Cardiac muscle cell (in vitro differentiated cells and primary cell): ENCODE measurements at regions not wholly inside any gene's neighbourhood (a gene's known extent, or its start where the extent isn't known, plus 50 kb on each side); places are given as distances from the start of the nearest gene placed in this dataset.
"Not testable (repeated sequence)": the region's sequence is repeated elsewhere in the genome, so short reads cannot be mapped to it uniquely, and the experiment has no call there.

ENCODE experiments used
- DNase-seq, 2 donors: peaks; one replicate each; pipeline versions ENCODE4 v3.0.0 to v3.0.0-alpha.2; 2010 to 2017; ENCODE audit warnings: low read depth in 1 of 2, low spot score in 1 of 2
- H3K27ac ChIP-seq: fragments of 200-600 bp; sonication (generic); 2 replicates; pipeline ENCODE4 v1.5.1; 2016
- H3K27me3 ChIP-seq: fragments of 200-600 bp; sonication (generic); 2 replicates; pipeline ENCODE4 v1.6.0; 2016; ENCODE audit warnings: control low read depth
- H3K36me3 ChIP-seq: fragments of 200-600 bp; sonication (generic); 2 replicates; pipeline ENCODE4 v1.5.1; 2016; ENCODE audit warnings: control low read depth
- H3K4me1 ChIP-seq: fragments of 200-600 bp; sonication (generic); 2 replicates; pipeline ENCODE4 v1.8.1; 2017; ENCODE audit warnings: low read depth, mild to moderate bottlenecking, mixed run types
- H3K4me3 ChIP-seq: fragments of 200-600 bp; sonication (generic); 2 replicates; pipeline ENCODE4 v1.5.1; 2016; ENCODE audit warnings: mild to moderate bottlenecking
- H3K9me3 ChIP-seq: fragments of 200-600 bp; sonication (generic); 2 replicates; pipeline ENCODE4 v1.5.1; 2017; ENCODE audit warnings: low read depth, mild to moderate bottlenecking, control low read depth
- TF ChIP-seq, protein P1 (sequence below): IDR thresholded peaks from 2 replicates; pipeline ENCODE4 v1.5.1; 2012; ENCODE audit warnings: low read depth, mild to moderate bottlenecking, low read length

DNA sequence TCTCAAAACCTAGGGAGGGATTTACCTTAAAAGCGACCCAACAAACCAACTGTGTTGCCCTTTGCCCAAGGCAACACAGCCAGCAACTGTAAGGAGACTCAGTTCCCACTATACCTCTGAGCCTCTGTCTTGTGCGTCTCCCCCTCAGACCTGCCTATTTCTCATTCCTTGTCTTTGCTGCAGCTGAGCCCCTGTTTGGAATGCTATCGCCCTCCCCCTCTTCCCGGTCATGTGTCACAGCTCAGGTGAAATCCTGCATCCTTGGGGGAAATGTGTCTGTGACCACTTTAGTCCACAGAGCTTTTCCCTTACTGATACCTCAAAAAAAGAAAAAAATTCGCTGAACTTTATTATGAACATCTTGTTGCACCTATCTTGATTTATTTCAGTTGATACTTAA is 52.0 kb upstream of the LRIG1 start:
- Histone ChIP-seq H3K4me3 (no peak overlapping the region), H3K27me3 (no peaks in the 10 kb centered on the region), H3K4me1 (no peaks in the 10 kb centered on the region), H3K9me3 (no peaks in the 10 kb centered on the region), H3K27ac (no peak overlapping the region), H3K36me3 (no peaks in the 10 kb centered on the region)
- DNase-seq, result no peak
- TF ChIP-seq, protein P1, sequence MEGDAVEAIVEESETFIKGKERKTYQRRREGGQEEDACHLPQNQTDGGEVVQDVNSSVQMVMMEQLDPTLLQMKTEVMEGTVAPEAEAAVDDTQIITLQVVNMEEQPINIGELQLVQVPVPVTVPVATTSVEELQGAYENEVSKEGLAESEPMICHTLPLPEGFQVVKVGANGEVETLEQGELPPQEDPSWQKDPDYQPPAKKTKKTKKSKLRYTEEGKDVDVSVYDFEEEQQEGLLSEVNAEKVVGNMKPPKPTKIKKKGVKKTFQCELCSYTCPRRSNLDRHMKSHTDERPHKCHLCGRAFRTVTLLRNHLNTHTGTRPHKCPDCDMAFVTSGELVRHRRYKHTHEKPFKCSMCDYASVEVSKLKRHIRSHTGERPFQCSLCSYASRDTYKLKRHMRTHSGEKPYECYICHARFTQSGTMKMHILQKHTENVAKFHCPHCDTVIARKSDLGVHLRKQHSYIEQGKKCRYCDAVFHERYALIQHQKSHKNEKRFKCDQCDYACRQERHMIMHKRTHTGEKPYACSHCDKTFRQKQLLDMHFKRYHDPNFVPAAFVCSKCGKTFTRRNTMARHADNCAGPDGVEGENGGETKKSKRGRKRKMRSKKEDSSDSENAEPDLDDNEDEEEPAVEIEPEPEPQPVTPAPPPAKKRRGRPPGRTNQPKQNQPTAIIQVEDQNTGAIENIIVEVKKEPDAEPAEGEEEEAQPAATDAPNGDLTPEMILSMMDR, result no peak

DNA sequence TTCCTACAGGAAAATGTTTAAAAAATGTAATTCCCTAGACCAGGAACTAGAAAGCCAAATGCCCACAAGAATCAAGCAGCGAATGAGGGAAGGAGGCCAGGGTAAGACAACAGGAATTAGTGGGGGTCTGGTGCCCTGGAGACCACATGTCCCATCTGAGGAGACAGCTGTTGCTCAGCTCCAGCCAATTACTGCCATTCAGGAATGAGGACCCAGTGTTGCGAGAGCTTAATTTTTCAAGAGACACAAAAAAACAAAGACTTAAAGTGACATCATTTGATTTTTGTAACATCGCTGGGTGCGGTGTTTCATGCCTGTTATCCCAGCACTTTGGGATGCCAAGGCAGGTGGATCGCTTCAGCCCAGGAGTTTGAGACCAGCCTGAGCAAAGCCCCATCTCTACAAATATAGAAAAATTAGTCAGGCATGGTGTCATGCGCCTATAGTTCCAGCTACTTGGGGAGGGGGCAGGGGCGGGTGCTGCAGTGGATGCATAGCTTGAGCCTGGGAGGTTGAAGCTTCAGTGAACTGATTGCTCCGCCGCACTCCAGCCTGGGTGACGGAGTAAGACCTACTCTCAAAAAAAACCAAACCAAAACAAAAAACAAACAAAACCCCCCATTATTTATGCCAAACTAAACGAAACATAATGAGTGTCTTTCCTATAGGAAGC is 52.8 kb upstream of the LRIG1 start:
- no peak for DNase-seq
- H3K9me3 ChIP-seq, result no peaks in the 10 kb centered on the region
- no peaks in the 10 kb centered on the region for H3K36me3 ChIP-seq
- H3K4me3 ChIP-seq, result no peak overlapping the region
- TF ChIP-seq, protein P1, result no peak
- no peaks in the 10 kb centered on the region for H3K27me3 ChIP-seq
- no peaks in the 10 kb centered on the region for H3K4me1 ChIP-seq
- no peak overlapping the region for H3K27ac ChIP-seq

DNA sequence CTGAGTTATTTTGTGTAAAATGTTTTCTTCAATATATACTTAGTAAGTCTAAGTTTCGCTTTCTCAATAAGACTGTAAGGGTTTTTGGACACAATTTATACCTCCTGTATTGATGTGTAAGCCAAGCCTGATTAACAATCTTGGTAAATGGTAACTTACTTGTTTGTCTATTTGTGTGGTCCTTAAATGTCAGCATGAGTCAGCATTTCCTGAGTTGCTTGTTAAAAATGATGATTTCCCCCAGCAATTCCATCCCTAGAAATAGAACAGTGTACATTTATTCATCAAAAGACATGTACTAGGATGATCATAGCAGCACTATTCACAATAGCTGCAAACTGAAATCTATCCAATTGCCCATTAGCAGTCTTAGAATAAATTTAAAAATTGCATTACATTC is 53.4 kb upstream of the LRIG1 start:
- H3K4me3 ChIP-seq, result no peak overlapping the region
- H3K4me1 ChIP-seq, result no peaks in the 10 kb centered on the region
- peak in 1 of 2 donors; percentile 54 for DNase-seq
- H3K27me3 ChIP-seq, result no peaks in the 10 kb centered on the region
- no peak overlapping the region for H3K27ac ChIP-seq
- no peaks in the 10 kb centered on the region for H3K9me3 ChIP-seq
- TF ChIP-seq, protein P1, result no peak
- no peaks in the 10 kb centered on the region for H3K36me3 ChIP-seq

DNA sequence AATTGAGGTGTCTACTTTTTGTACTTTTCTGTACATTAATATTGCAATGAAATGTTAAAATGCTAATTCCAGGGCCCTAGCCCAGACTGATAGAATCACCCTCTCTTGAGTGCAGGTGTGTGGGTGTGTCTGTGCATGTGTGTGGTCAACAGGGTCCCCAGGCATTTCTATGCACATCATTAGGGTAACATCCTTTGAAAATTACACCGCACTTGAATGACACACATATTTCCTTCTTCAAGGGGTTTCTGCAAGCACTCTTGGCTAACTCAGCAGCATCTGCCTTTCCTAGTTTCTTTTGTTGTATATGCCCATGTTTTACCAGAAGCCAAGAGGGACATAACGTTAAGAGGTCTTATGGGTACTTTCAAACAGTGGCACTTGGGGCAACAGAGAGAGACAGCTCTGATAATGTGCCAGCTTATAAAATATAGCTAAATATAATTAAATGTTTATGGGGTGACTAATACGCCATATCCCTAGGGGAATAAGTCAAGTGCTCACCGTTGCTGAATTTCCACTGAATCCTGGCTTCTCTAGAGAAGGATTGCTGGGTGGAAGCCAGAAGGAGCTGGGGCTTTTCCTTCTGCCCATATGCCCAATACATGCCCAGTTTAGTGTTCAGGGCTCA is 54.5 kb upstream of the LRIG1 start:
- TF ChIP-seq, protein P1, result no peak
- Histone ChIP-seq H3K36me3 (no peaks in the 10 kb centered on the region), H3K9me3 (no peaks in the 10 kb centered on the region), H3K27ac (no peak overlapping the region), H3K4me1 (no peaks in the 10 kb centered on the region), H3K27me3 (no peaks in the 10 kb centered on the region), H3K4me3 (no peak overlapping the region)
- no peak for DNase-seq

DNA sequence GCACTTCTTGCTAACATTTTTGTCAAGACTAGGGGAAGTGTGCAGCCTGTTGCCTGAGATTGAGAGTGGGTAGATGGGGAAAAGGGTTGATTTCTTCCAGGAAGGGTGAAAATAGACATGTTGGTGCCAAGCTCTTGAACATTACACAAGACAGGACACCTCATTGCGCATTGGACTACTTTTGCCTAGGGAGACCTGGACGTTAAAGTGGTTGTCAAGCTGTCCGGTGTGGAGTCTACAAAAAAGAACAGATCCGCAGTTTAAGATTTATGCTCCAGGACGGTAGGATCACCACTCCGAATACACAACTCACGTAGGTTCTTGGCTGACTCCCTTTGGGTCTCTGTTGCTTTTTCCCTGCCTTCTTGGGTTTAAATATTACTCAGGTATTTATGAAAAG is 56.3 kb upstream of the LRIG1 start:
- no peak overlapping the region for H3K4me3 ChIP-seq
- H3K9me3 ChIP-seq, result no peaks in the 10 kb centered on the region
- no peaks in the 10 kb centered on the region for H3K27me3 ChIP-seq
- DNase-seq, result no peak
- no peak overlapping the region for H3K27ac ChIP-seq
- H3K36me3 ChIP-seq, result no peaks in the 10 kb centered on the region
- TF ChIP-seq, protein P1, result no peak
- H3K4me1 ChIP-seq, result no peaks in the 10 kb centered on the region

DNA sequence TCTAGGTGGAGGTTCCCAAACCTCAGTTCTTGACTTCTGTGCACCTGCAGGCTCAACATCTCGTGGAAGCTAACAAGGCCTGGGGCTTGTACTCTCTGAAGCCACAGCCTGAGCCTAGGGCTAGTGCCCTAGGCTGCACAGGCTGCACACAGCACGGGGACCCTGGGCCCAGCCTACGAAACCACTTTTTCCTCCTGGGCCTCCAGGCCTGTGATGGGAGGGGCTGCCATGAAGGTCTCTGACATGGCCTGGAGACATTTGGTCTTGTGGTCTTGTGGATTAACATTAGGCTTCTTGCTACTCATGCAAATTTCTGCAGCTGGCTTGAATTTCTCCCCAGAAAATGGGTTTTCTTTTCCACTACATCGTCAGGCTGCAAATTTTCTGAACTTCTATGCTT is 59.1 kb upstream of the LRIG1 start:
- H3K4me3 ChIP-seq, H3K4me1 ChIP-seq, H3K36me3 ChIP-seq, H3K27me3 ChIP-seq, H3K27ac ChIP-seq, DNase-seq, H3K9me3 ChIP-seq: not testable (repeated sequence)
